HG03135 (cell line): ENCODE measurements at regions not wholly inside any gene's neighbourhood (a gene's known extent, or its start where the extent isn't known, plus 50 kb on each side); places are given as distances from the start of the nearest gene placed in this dataset.
"Not testable (repeated sequence)": the region's sequence is repeated elsewhere in the genome, so short reads cannot be mapped to it uniquely, and the experiment has no call there.

Experiments used
- ATAC-seq: cut with Tn5 transposase; IDR thresholded peaks from one replicate; pipeline ENCODE4 v1.9.1; 2021; ENCODE audit warnings: mild to moderate bottlenecking, moderate library complexity; ENCODE audit not compliant: unreplicated experiment

GRCh38 chr14:46147452-46147851 is 504.1 kb downstream of the RPL10L start:
- ATAC-seq, result no peak

- no peak for ATAC-seq
Observed at GRCh38 chr14:46147024-46147423, 504.6 kb downstream of the RPL10L start.

- no peak for ATAC-seq
Observed at GRCh38 chr14:46140445-46140844, 511.1 kb downstream of the RPL10L start.

GRCh38 chr14:46139649-46140048 is 511.9 kb downstream of the RPL10L start:
- ATAC-seq, result no peak

- ATAC-seq, result no peak
Observed at GRCh38 chr14:46137786-46138185, 513.8 kb downstream of the RPL10L start.

GRCh38 chr14:46136456-46136855 is 515.1 kb downstream of the RPL10L start:
- no peak for ATAC-seq

GRCh38 chr14:46108228-46108627 is 543.4 kb downstream of the RPL10L start:
- no peak for ATAC-seq

- not testable (repeated sequence) for ATAC-seq
Observed at GRCh38 chr14:46100901-46101300, 550.7 kb downstream of the RPL10L start.

DNA sequence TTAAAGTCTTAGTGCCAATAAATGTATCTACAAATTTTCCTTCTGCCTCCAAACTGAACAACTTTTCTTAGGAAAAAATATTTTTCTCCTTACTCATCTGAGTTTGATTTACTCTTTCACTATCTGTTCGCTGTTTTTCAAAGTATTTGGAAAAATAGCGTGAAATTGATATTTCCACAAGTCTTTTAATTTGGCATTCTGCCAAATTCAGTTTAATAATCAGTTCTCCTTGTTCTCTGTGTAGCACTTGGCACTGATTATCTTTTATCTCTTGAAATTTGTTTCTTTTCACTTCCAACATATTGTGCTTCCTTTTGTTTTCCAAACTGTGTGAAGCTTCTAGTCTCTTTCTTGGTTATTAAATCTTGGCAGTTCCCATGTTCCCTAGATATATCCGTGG is 559.8 kb downstream of the RPL10L start:
- no peak for ATAC-seq

DNA sequence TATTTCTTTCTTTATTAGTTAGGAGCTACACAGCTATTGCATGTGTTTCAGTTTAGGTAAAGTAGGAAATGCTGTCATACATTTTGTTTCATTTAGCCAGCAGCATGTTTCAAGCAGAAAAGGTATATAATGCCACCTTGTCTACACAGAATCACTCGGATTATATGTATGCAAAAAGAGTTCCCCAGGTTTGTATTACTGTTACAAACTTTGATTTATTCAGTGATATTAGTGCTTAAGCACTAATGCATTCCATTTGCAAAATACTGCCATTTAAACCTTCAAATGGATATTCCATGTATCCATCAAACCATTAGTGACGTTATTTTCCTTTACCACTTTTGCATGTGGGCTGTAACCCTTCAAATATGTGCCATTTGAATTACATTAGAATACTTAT is 564.0 kb downstream of the RPL10L start:
- ATAC-seq, result no peak

DNA sequence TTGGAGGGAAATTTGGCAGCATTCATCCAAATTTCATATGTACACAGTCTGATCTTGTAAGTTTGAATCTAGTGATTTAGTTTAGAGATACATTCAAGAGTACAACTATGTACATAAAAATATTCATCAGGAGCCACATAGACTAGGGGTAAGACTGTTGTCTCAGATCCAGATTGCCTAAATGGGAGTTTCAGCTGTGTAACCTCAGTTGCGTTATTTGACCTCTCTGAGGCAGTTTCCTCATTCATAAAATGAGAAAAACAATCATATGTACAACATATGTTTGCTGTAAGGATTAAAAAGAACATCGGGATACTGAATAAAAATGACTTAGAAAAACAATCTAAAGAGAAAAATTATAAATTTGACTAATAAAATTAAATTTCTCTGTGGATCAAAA is 577.5 kb downstream of the RPL10L start:
- no peak for ATAC-seq

GRCh38 chr14:46063872-46064271 is 587.7 kb downstream of the RPL10L start:
- ATAC-seq, result no peak

GRCh38 chr14:46058964-46059563 is 592.5 kb downstream of the RPL10L start:
- no peak for ATAC-seq

DNA sequence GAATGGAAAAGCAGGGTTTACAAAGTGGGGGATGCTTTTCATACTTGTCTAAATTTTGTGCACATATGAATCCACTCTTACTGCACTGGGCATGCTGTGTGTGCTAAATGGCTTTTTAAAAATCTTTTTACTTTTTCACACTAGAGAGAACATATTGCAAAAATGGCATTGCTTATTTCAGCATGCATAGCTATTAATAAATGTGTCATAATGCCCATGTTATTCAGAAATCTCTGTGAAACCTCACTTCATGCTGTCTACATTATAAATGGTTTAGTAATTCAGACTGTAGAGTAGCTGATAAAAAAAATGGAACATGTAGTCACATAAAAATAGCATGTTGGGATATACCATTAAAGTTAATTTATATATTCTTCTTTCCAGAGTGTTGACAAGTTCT is 593.8 kb downstream of the RPL10L start:
- no peak for ATAC-seq

DNA sequence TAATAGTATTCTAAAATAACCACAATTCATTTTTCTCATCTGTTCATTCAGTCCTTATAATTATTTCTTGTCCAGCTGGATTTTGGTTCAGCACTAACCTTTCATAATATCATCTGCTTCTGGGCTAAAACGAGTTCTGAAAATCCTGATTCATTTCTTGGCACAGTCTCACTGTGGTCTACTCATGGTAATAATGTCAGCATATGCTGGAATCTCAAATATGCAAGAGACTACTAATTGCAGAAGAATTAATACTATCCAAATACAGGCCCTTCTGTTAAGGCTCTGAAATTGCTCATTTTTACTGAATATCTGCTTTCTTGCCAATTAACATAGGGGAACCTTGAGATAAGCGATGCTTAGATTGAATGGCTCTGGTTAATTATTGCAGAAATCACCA is 597.1 kb downstream of the RPL10L start:
- ATAC-seq, result no peak

DNA sequence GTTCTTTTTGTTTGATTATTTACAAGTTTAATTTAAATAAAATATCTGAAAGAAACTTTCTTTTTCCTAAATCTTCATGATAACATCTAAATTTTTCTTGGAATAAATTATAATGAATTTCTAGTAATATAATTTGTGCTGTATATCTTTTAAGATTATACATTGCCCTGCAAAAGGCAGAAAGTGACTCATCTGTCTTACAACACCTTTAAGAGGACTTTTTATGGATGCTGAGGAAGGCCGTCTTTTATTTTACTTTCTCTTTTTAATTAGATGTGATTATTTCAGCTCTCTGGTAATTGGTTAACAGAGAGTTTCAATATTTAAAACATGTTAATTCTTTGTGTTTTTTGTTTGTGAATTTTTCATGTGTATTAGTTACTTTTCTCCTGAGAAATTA is 598.4 kb downstream of the RPL10L start:
- ATAC-seq, result no peak

DNA sequence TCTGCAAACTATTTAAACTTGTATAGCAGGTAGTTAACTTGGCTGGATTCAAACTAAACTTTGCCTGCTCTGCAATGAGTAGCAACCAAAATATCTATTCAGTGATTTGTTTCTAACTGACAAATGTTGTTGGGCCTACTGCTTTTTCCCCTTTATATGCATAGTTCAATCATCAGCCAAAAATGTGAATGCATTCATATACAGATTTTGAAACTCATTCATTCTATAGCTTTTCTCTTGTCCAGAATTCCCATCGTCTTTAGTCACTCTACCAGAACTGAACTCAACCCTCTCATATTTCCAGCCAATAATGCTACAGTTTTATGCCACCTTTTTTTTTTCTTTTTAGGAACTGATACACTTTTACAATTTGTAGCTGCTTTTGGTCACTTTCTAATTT is 599.8 kb downstream of the RPL10L start:
- no peak for ATAC-seq

DNA sequence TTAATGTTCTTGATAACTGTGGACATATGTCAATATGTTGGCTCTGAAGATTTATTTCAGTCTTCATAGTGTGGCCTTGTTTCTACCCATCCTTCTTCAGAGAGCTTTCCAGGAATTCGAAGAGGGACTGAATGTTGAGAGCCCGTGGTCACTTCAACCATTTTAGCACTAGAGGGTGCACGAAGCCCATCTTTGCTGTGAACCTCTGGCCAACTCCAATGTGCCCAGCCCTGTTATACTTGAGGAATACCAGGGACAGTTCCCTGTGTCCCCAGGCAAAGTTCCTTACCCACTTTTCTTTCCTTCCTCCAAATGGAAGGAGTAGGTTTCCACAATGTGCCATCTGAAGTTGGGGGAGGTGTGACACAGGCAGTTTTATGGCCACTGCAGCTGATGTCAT is 603.5 kb downstream of the RPL10L start:
- no peak for ATAC-seq

- ATAC-seq, result no peak
Observed at GRCh38 chr14:46036099-46036498, 615.5 kb downstream of the RPL10L start.

GRCh38 chr14:46034305-46034704 is 617.3 kb downstream of the RPL10L start:
- ATAC-seq, result no peak

DNA sequence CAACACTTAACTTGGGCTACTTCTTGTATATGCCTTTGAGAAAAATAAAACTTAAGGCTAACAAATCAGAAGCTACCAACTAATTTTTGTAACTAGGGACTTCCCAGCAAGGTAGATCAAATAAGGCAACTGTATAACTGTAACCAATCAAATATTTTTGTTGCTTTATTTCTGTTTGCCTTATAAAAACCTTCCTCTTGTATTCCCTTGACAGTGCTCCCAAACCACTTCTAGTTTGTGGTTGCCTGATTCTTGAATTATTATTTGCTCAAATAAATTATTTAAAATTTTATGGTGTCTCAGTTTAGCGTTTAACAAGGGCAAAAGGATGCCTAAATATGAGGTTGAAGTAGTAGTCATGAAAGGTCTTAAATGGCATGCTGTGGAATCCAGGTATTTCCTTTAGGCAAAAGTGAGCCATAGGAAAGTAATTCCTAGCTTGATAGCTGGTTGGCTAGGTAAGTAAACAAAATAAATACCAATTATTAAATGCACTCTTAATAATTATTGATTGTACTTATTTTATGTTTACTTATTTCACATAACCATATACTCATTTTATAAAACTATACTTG is 632.6 kb downstream of the RPL10L start:
- no peak for ATAC-seq

DNA sequence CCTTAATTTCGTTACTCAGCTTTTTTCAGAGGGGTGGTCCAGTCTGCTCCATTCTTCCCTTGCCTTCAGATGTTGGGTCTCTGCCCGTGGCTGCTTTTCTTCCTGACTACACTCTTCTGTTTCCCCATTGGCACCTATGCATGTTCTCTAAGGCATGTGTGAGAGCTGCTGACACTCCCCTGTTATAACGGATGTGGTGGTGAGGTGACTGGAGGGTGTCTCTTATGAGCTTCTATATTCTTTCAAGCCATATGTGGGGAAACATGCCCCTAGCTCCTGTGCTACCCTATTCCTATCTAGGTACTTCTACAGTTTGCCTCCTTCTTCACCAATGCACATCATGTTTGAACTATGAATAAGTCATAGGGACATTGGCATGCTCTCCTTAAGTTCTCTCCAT is 643.2 kb downstream of the RPL10L start:
- ATAC-seq, result no peak

- ATAC-seq, result no peak
Observed at GRCh38 chr14:45998554-45998953, 653.0 kb downstream of the RPL10L start.
